RWPE2 (cell line): ENCODE measurements at regions not wholly inside any gene's neighbourhood (a gene's known extent, or its start where the extent isn't known, plus 50 kb on each side); places are given as distances from the start of the nearest gene placed in this dataset.
"Not testable (repeated sequence)": the region's sequence is repeated elsewhere in the genome, so short reads cannot be mapped to it uniquely, and the experiment has no call there.

ENCODE experiments used
- ATAC-seq: fragments of 200-7000 bp; cut with Tn5 transposase; 3 replicates; pipeline ENCODE4 v1.9.1; 2021; ENCODE audit warnings: low read depth
- DNase-seq: peaks from one replicate; pipeline ENCODE4 v3.0.0-alpha.2; 2020; ENCODE audit warnings: low spot score
- H3K27ac ChIP-seq: fragments of 450-650 bp; 2 replicates; pipeline ENCODE4 v1.5.1; 2017; ENCODE audit warnings: mild to moderate bottlenecking; ENCODE audit not compliant: poor library complexity, severe bottlenecking
- H3K27me3 ChIP-seq: fragments of 250-450 bp; sonication (Bioruptor Pico); 2 replicates; pipeline ENCODE4 v1.5.1; 2021; ENCODE audit warnings: mild to moderate bottlenecking, moderate library complexity; ENCODE audit not compliant: insufficient read depth, poor library complexity, severe bottlenecking
- H3K36me3 ChIP-seq: fragments of 250-450 bp; sonication (Bioruptor Pico); 2 replicates; pipeline ENCODE4 v1.5.1; 2020; ENCODE audit warnings: low read depth, mild to moderate bottlenecking, moderate library complexity
- H3K4me1 ChIP-seq: fragments of 250-450 bp; sonication (Bioruptor Pico); 2 replicates; pipeline ENCODE4 v1.5.1; 2021; ENCODE audit warnings: mild to moderate bottlenecking, moderate library complexity; ENCODE audit not compliant: insufficient read depth, poor library complexity, severe bottlenecking
- H3K4me3 ChIP-seq: fragments of 250-450 bp; sonication (Bioruptor Pico); 2 replicates; pipeline ENCODE4 v1.5.1; 2021; ENCODE audit warnings: mild to moderate bottlenecking, moderate library complexity; ENCODE audit not compliant: severe bottlenecking
- H3K9me3 ChIP-seq: fragments of 250-450 bp; sonication (Bioruptor Pico); 2 replicates; pipeline ENCODE4 v1.5.1; 2021; ENCODE audit warnings: mild to moderate bottlenecking, moderate library complexity; ENCODE audit not compliant: severe bottlenecking
- TF ChIP-seq, protein P1 (sequence below): fragments of 450-650 bp; IDR thresholded peaks from one replicate; pipeline ENCODE4 v1.5.1; 2017; ENCODE audit warnings: mild to moderate bottlenecking, moderate library complexity; ENCODE audit not compliant: poor library complexity, severe bottlenecking

DNA sequence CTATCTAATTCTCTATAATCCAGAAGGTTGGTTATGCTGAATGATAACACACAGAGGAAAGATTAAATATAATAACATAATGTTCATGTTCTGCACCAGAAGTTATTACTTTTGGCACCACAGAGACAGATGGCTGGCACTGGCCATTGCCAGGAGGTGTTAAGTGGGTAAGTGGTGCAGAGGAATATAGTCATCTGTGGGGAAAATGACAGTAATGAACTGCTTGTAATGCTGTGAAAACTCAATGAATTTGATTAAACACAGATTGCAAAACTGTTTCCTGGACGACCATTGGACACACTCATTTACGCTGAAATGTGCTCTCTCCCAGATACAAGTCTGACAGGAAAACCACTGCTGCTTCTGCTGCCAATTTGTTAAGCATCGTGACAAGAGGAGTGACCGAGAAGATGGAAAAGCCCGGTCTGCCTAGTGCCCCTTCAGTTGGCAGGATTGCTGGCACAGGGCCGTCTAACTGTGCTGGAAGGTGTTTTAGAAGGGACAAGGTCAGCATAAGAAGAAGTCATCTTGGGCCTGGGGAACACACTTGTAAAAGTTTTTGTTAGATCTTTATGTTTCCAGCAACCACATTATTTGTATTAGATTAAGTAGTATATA is 567.4 kb downstream of the CBLN4 start:
- Histone ChIP-seq H3K36me3 (no peaks in the 10 kb centered on the region), H3K4me1 (no peaks in the 10 kb centered on the region), H3K9me3 (no peaks in the 10 kb centered on the region), H3K27ac (no peak overlapping the region), H3K4me3 (no peak overlapping the region), H3K27me3 (peaks cover 8% of the 10 kb centered on the region)
- DNase-seq = no peak
- no peak for ATAC-seq
- TF ChIP-seq, protein P1, sequence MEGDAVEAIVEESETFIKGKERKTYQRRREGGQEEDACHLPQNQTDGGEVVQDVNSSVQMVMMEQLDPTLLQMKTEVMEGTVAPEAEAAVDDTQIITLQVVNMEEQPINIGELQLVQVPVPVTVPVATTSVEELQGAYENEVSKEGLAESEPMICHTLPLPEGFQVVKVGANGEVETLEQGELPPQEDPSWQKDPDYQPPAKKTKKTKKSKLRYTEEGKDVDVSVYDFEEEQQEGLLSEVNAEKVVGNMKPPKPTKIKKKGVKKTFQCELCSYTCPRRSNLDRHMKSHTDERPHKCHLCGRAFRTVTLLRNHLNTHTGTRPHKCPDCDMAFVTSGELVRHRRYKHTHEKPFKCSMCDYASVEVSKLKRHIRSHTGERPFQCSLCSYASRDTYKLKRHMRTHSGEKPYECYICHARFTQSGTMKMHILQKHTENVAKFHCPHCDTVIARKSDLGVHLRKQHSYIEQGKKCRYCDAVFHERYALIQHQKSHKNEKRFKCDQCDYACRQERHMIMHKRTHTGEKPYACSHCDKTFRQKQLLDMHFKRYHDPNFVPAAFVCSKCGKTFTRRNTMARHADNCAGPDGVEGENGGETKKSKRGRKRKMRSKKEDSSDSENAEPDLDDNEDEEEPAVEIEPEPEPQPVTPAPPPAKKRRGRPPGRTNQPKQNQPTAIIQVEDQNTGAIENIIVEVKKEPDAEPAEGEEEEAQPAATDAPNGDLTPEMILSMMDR = no peak

DNA sequence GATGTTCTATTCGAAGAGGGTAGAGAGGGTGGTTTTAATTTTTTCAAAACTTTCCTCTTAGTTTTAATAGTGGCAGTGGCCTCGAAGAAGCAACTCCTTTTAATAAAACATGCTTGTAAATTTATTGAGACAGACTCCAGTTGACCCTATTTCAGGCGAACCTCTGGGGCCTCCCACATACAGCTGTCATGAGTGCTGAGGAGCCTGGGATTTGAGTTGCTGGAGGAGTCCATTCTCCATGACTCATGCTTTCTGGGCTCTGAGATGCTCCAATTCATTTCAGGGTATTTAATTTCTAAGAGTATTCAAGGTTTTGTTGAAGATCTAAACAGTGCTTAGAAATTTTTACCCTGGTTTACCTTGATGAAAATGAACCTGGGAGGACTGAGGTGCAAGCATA is 580.4 kb downstream of the CBLN4 start:
- Histone ChIP-seq H3K27ac (no peak overlapping the region), H3K4me1 (no peaks in the 10 kb centered on the region), H3K27me3 (peaks cover 5% of the 10 kb centered on the region), H3K4me3 (no peak overlapping the region), H3K9me3 (no peaks in the 10 kb centered on the region), H3K36me3 (no peaks in the 10 kb centered on the region)
- ATAC-seq = 0 out of 3 replicates have a peak, but pooled peaks have one; percentile 46
- no peak for DNase-seq
- TF ChIP-seq, protein P1 = no peak

DNA sequence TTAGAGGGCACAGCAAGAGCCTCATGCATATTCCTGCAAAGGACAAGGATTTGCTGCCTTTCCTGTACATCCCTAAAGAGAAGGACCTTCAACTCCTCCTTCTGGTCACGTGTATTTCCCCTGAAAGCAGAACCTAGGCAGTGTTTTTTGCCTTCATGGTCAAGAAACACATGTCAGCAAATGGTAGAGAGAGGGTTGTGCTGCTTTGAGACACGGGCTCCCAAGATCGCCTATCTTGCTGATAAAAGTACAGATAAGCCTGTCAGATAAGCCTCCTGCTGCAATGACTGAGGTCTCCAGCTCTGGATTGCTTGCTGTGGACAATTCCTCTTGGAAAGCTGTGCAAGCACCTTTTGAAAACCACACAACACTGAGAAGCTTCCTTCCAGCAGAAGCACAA is 580.8 kb downstream of the CBLN4 start:
- no peak for DNase-seq
- TF ChIP-seq, protein P1 = no peak
- H3K27ac ChIP-seq = no peak overlapping the region
- ATAC-seq = no peak
- no peak overlapping the region for H3K4me3 ChIP-seq
- peaks cover 5% of the 10 kb centered on the region for H3K27me3 ChIP-seq
- H3K36me3 ChIP-seq = no peaks in the 10 kb centered on the region
- no peaks in the 10 kb centered on the region for H3K4me1 ChIP-seq
- no peaks in the 10 kb centered on the region for H3K9me3 ChIP-seq

DNA sequence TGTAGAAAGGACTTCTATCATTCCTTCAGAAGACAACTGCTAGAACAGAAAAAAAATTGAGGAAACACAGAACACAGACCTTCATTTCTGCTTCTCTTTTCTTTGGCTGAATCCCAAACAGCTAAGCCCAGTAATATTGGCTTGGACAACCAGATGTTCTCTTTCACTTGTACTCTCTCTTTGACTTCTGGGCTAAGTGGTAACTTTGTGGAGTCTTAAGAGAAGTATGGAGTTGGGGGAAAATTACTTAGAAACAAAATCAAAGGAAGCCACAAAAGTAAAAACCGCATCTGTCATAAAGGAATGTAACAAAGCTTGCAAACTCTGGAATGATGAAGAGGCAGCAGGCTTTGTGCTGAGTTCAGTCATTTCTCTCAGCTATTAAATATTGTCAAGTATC is 587.5 kb downstream of the CBLN4 start:
- no peaks in the 10 kb centered on the region for H3K36me3 ChIP-seq
- no peaks in the 10 kb centered on the region for H3K4me1 ChIP-seq
- ATAC-seq (no peak), DNase-seq (no peak)
- H3K9me3 ChIP-seq = no peaks in the 10 kb centered on the region
- no peak overlapping the region for H3K27ac ChIP-seq
- no peaks in the 10 kb centered on the region for H3K27me3 ChIP-seq
- TF ChIP-seq, protein P1 = no peak
- H3K4me3 ChIP-seq = no peak overlapping the region

DNA sequence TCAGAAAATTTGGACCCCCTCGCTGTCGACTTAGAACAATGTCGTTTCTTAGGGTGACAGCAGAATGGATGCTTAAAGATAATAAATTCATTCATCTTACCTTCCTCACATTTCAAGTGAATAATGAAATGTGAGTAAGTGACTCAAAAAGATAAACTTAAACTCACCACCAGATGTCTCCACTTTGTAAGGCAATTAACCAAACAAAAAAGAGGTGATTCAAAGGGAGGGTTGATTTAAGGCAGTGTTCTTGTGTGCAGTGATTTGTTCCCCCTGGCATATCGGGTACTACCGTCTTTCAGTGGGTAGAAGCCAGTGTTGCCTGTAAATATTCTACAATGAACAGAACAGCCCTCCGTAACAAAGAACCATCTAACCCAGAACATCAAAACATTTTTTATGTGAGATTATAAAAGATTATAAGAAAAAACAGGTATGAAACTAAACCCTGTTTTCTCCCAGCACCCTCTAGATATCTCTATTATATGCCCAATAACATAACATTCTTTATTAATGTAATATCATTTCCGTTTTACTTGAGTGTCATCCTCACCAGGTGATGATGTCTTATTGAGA is 589.7 kb downstream of the CBLN4 start:
- no peak overlapping the region for H3K27ac ChIP-seq
- H3K9me3 ChIP-seq = no peaks in the 10 kb centered on the region
- DNase-seq (no peak), ATAC-seq (peak; percentile 77)
- no peaks in the 10 kb centered on the region for H3K4me1 ChIP-seq
- no peaks in the 10 kb centered on the region for H3K36me3 ChIP-seq
- no peak overlapping the region for H3K4me3 ChIP-seq
- TF ChIP-seq, protein P1 = peak; percentile 99
- no peaks in the 10 kb centered on the region for H3K27me3 ChIP-seq

DNA sequence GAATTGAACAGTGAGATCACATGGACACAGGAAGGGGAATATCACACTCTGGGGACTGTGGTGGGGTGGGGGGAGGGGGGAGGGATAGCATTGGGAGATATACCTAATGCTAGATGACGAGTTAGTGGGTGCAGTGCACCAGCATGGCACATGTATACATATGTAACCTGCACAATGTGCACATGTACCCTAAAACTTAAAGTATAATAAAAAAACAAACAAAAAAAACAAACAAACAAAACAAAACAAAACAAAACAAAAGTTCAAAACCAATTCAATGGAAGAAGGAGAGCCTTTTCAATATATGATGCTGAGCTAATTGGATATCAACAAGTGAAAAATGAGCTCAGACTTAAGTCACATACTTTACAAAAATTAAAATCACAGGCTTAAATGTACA is 592.8 kb downstream of the CBLN4 start:
- DNase-seq, H3K27me3 ChIP-seq, H3K27ac ChIP-seq, H3K4me1 ChIP-seq, ATAC-seq, H3K4me3 ChIP-seq, H3K9me3 ChIP-seq, H3K36me3 ChIP-seq: not testable (repeated sequence)
